K562 (cell line): ENCODE measurements at regions not wholly inside any gene's neighbourhood (a gene's known extent, or its start where the extent isn't known, plus 50 kb on each side); places are given as distances from the start of the nearest gene placed in this dataset.

Experiments used
- ATAC-seq: fragments of 200-7000 bp; cut with Tn5 transposase; 3 replicates; pipeline ENCODE4 v1.9.1; 2020; ENCODE audit warnings: moderate library complexity
- BruUV-seq: library from RNA; stranded (reverse); fragments of 400-500 nt; replicated peaks from 2 replicates; lab custom pipeline; 2021; lab: Mats Ljungman, UMichigan
- CTCF ChIA-PET: fragments of 300-600 bp; formaldehyde crosslinking; extraction: SDS; loops from one replicate; lab custom pipeline; 2021; ENCODE audit warnings: low intra/inter-chr PET ratio; lab: Yijun Ruan, JAX
- POLR2A ChIA-PET: fragments of 300-600, 350-650 bp; sonication (Branson Sonifier 250); formaldehyde crosslinking; extraction: SDS; loops from one replicate; lab custom pipeline; 2021; ENCODE audit warnings: antibody characterized with exemption, inconsistent platforms; lab: Yijun Ruan, JAX
- DNase-seq, 4 experiments: peaks; one replicate each; pipeline versions ENCODE4 v3.0.0 to v3.0.0-alpha.2; 2011 to 2018; ENCODE audit warnings: low spot score in 3 of 4, mixed read lengths in 3 of 4; ENCODE audit errors: extremely low read depth in 1 of 4
- FAIRE-seq: peaks from 2 replicates; lab custom pipeline; 2011; peaks lifted over from hg19 to GRCh38; lab: Jason Lieb, UNC
- H2AFZ ChIP-seq: 2 replicates; pipeline ENCODE4 v1.6.0; 2011; ENCODE audit warnings: low read depth, low read length, control low read depth, inconsistent platforms
- H3K27ac ChIP-seq: fragments of 200-600 bp; 3 replicates; pipeline ENCODE4 v1.8.0; 2011; ENCODE audit warnings: low read depth, mild to moderate bottlenecking, control low read depth, inconsistent platforms, low read length, moderate library complexity, mixed read lengths; ENCODE audit errors: extremely low read depth
- H3K27me3 ChIP-seq, 2 experiments: fragments of 300-600 bp in 1 of 2; 2 replicates in 1 of 2; 3 replicates in 1 of 2; pipeline versions ENCODE4 v1.6.0 to v1.8.0; 2011; ENCODE audit warnings: inconsistent platforms in 2 of 2, low read length in 2 of 2, mild to moderate bottlenecking in 1 of 2, mixed read lengths in 1 of 2, moderate library complexity in 1 of 2; ENCODE audit not compliant: control insufficient read depth in 2 of 2, insufficient read depth in 2 of 2
- H3K36me3 ChIP-seq: fragments of 300-600 bp; 3 replicates; pipeline ENCODE4 v1.8.0; 2011; ENCODE audit warnings: mild to moderate bottlenecking, low read length, inconsistent platforms; ENCODE audit not compliant: control insufficient read depth, insufficient read depth
- H3K4me1 ChIP-seq, 2 experiments: fragments of 200-600 bp in 1 of 2; replicated peaks in 1 of 2; 2 replicates in 1 of 2; 3 replicates in 1 of 2; pipeline versions ENCODE4 v1.5.1 to v1.8.0; 2011; ENCODE audit warnings: inconsistent platforms in 2 of 2, low read length in 2 of 2, mild to moderate bottlenecking in 1 of 2, mixed read lengths in 1 of 2, moderate library complexity in 1 of 2; ENCODE audit not compliant: control insufficient read depth in 2 of 2, insufficient read depth in 2 of 2
- H3K4me2 ChIP-seq: 2 replicates; pipeline ENCODE4 v1.6.1; 2011; ENCODE audit warnings: low read length, control low read depth, inconsistent platforms, mixed read lengths; ENCODE audit not compliant: insufficient read depth
- H3K4me3 ChIP-seq: fragments of 200-600 bp; sonication (generic), shearing (Covaris generic); 2 replicates; pipeline ENCODE4 v1.5.1; 2016; ENCODE audit warnings: control low read depth, inconsistent platforms
- H3K79me2 ChIP-seq: fragments of 200-600 bp; 3 replicates; pipeline ENCODE4 v1.8.0; 2011; ENCODE audit warnings: low read length, inconsistent platforms; ENCODE audit not compliant: control insufficient read depth, insufficient read depth
- H3K9ac ChIP-seq, 2 experiments: 2 replicates each; pipeline versions ENCODE4 v1.6.0 to v1.6.1; 2011; ENCODE audit warnings: low read depth in 2 of 2, low read length in 2 of 2, control low read depth in 1 of 2, inconsistent platforms in 1 of 2, mild to moderate bottlenecking in 1 of 2, mixed read lengths in 1 of 2; ENCODE audit not compliant: insufficient read depth in 1 of 2
- H3K9me1 ChIP-seq: one replicate; pipeline ENCODE4 v1.6.0; 2011; ENCODE audit warnings: inconsistent platforms, mild to moderate bottlenecking, low read length, moderate library complexity; ENCODE audit not compliant: control insufficient read depth, insufficient read depth
- H3K9me3 ChIP-seq: replicated peaks from 2 replicates; pipeline ENCODE4 v1.5.1; 2011; ENCODE audit warnings: low read depth, low read length, inconsistent platforms; ENCODE audit not compliant: control insufficient read depth, insufficient read depth
- H4K20me1 ChIP-seq: replicated peaks from 2 replicates; pipeline ENCODE4 v1.6.1; 2011; ENCODE audit warnings: low read length, inconsistent platforms, mixed read lengths; ENCODE audit not compliant: control insufficient read depth, insufficient read depth
- CHD4 ChIP-seq: fragments of 200-600 bp; sonication (generic); IDR thresholded peaks from 3 replicates; pipeline ENCODE4 v1.6.1; 2012; ENCODE audit warnings: low read depth, mild to moderate bottlenecking, mixed read lengths, low read length, inconsistent platforms; ENCODE audit not compliant: insufficient read depth, insufficient replicate concordance, poor library complexity, severe bottlenecking
- NELFE ChIP-seq: IDR thresholded peaks from 2 replicates; pipeline ENCODE4 v1.6.1; 2011; ENCODE audit warnings: mild to moderate bottlenecking; ENCODE audit not compliant: insufficient read depth, insufficient read length
- SRSF7 ChIP-seq: fragments of 200-400 bp; formaldehyde crosslinking; optimal IDR thresholded peaks from 2 replicates; pipeline ENCODE3; 2017; ENCODE audit warnings: mild to moderate bottlenecking, low read depth, low read length
- YY1 ChIP-seq, 3 experiments: IDR thresholded peaks; 2 replicates each; pipeline ENCODE4 v1.6.1; 2011; ENCODE audit warnings: low read length in 2 of 3, mild to moderate bottlenecking in 2 of 3, moderate library complexity in 2 of 3, borderline replicate concordance in 1 of 3, control low read depth in 1 of 3, low read depth in 1 of 3; ENCODE audit not compliant: insufficient read depth in 3 of 3, insufficient replicate concordance in 2 of 3, control insufficient read depth in 1 of 3, insufficient read length in 1 of 3; ENCODE audit errors: extremely low read depth in 1 of 3
- ZKSCAN3 ChIP-seq: fragments of 250-450 bp; sonication (Bioruptor Pico); IDR thresholded peaks from 2 replicates; pipeline ENCODE4 v1.4.0; 2020
- ZNF212 ChIP-seq: fragments of 450-650 bp; formaldehyde crosslinking; IDR thresholded peaks from 2 replicates; pipeline ENCODE4 v1.4.0; 2020; ENCODE audit warnings: mild to moderate bottlenecking
- ZNF431 ChIP-seq: sonication (generic); formaldehyde crosslinking; IDR thresholded peaks from 2 replicates; pipeline ENCODE4 v1.8.0; 2022; ENCODE audit warnings: mild to moderate bottlenecking, missing genetic modification reagents
- WGBS: fragments of 100-300 bp; shearing (Covaris generic); methylation state at CpG from one replicate; pipeline ENCODE4 v1.1.6; 2016; ENCODE audit warnings: low coverage, mixed read lengths; ENCODE audit not compliant: insufficient coverage; ENCODE audit errors: missing lambda C conversion rate; 5-methylcytosine and 5-hydroxymethylcytosine counted together
- in situ Hi-C: fragments of 300-500 bp; cut with MboI; formaldehyde crosslinking; loops from 4 replicates; pipeline ENCODE4 v1.15.0; 2018; ENCODE audit warnings: inconsistent platforms, mixed read lengths
- intact Hi-C: fragments of 100-400 bp; cut with micrococcal nuclease; formaldehyde crosslinking; loops from 2 replicates; pipeline ENCODE4 v1.14.2; 2022
- TF ChIP-seq, protein P1 (sequence below): fragments of 450-650 bp; IDR thresholded peaks from 2 replicates; pipeline ENCODE4 v1.6.1; 2016; ENCODE audit warnings: mild to moderate bottlenecking
- TF ChIP-seq, protein P2 (sequence below): fragments of 450-650 bp; formaldehyde crosslinking; IDR thresholded peaks from 2 replicates; pipeline ENCODE4 v1.4.0; 2020; ENCODE audit warnings: mild to moderate bottlenecking
- TF ChIP-seq, protein P3 (sequence below), 2 experiments: fragments of 150-350 bp in 1 of 2; IDR thresholded peaks; 2 replicates each; pipeline ENCODE4 v1.6.1; 2012 to 2016; ENCODE audit warnings: low read depth in 2 of 2, low read length in 2 of 2, mild to moderate bottlenecking in 1 of 2, moderate library complexity in 1 of 2

DNA sequence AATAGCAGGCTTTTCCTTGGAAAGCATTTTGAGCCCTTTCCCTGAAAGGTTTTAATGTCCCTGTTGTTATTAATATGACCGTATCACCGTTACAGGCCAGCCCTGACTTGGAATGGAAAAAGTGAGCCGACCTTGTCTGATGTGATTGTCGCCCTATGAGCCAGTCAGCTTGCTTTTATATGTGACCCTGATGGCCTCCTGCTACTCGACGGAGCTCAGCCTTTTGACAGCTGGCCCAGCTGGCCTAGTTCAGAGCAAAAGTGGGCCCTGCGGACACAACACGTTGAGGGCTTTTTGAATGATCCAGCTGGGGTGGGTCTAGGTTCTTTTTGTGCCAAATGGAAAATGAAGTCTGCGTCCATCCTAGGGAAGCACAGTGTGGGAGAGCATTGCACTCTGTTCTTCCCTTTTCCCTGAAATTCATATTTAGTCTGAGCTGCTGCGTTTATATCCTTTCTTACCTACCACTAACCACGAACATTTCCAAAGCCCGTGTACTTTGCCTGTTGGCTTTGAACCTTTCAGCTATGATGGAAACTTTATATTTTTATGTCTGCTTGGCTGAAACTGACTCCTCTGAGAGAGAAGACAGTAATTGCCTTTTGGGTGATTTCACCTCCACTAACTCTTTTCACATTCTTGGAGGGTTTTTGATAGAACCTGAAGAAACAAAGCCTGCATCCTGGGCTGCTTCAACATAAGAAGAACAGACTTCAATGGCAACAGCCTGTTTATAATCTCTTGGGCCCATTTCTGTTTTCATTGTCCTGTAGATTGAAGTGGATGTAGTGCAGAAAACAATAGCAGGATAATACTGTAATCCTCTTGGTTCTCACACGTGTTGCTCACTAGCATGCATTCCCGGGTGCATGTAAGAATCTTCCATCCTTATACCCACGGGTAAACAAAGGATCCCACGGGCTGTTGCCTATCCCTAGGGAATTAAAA is 121.8 kb upstream of the HDGFL1 start:
- no peaks in the 10 kb centered on the region for H3K27me3 ChIP-seq
- WGBS = 4% methylated on average over 16 of the region's 16 CpGs
- TF ChIP-seq NELFE = no peak
- no peak for TF ChIP-seq YY1 (IDR thresholded peaks at IDR 0.05; ENCODE audit: borderline replicate concordance in 1 of 3, control insufficient read depth in 1 of 3, extremely low read depth in 1 of 3, insufficient read depth in 3 of 3, insufficient read length in 1 of 3, insufficient replicate concordance in 2 of 3, low read depth in 1 of 3, low read length in 2 of 3)
- TF ChIP-seq ZNF431 (CRISPR knock-in tag) = no peak
- no peak for TF ChIP-seq SRSF7
- no peak for TF ChIP-seq ZNF212 (CRISPR knock-in tag)
- TF ChIP-seq, protein P1, sequence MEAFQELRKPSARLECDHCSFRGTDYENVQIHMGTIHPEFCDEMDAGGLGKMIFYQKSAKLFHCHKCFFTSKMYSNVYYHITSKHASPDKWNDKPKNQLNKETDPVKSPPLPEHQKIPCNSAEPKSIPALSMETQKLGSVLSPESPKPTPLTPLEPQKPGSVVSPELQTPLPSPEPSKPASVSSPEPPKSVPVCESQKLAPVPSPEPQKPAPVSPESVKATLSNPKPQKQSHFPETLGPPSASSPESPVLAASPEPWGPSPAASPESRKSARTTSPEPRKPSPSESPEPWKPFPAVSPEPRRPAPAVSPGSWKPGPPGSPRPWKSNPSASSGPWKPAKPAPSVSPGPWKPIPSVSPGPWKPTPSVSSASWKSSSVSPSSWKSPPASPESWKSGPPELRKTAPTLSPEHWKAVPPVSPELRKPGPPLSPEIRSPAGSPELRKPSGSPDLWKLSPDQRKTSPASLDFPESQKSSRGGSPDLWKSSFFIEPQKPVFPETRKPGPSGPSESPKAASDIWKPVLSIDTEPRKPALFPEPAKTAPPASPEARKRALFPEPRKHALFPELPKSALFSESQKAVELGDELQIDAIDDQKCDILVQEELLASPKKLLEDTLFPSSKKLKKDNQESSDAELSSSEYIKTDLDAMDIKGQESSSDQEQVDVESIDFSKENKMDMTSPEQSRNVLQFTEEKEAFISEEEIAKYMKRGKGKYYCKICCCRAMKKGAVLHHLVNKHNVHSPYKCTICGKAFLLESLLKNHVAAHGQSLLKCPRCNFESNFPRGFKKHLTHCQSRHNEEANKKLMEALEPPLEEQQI = no peak
- no peak for TF ChIP-seq ZKSCAN3 (CRISPR knock-in tag)
- TF ChIP-seq, protein P2, sequence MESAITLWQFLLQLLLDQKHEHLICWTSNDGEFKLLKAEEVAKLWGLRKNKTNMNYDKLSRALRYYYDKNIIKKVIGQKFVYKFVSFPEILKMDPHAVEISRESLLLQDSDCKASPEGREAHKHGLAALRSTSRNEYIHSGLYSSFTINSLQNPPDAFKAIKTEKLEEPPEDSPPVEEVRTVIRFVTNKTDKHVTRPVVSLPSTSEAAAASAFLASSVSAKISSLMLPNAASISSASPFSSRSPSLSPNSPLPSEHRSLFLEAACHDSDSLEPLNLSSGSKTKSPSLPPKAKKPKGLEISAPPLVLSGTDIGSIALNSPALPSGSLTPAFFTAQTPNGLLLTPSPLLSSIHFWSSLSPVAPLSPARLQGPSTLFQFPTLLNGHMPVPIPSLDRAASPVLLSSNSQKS (CRISPR knock-in tag) = no peak
- TF ChIP-seq CHD4 = no peak
- TF ChIP-seq, protein P3, sequence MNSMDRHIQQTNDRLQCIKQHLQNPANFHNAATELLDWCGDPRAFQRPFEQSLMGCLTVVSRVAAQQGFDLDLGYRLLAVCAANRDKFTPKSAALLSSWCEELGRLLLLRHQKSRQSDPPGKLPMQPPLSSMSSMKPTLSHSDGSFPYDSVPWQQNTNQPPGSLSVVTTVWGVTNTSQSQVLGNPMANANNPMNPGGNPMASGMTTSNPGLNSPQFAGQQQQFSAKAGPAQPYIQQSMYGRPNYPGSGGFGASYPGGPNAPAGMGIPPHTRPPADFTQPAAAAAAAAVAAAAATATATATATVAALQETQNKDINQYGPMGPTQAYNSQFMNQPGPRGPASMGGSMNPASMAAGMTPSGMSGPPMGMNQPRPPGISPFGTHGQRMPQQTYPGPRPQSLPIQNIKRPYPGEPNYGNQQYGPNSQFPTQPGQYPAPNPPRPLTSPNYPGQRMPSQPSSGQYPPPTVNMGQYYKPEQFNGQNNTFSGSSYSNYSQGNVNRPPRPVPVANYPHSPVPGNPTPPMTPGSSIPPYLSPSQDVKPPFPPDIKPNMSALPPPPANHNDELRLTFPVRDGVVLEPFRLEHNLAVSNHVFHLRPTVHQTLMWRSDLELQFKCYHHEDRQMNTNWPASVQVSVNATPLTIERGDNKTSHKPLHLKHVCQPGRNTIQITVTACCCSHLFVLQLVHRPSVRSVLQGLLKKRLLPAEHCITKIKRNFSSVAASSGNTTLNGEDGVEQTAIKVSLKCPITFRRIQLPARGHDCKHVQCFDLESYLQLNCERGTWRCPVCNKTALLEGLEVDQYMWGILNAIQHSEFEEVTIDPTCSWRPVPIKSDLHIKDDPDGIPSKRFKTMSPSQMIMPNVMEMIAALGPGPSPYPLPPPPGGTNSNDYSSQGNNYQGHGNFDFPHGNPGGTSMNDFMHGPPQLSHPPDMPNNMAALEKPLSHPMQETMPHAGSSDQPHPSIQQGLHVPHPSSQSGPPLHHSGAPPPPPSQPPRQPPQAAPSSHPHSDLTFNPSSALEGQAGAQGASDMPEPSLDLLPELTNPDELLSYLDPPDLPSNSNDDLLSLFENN (IDR thresholded peaks at IDR 0.05; ENCODE audit: low read depth in 2 of 2, low read length in 2 of 2) = no peak
- ChIA-PET POLR2A (no interaction called here), CTCF (no interaction called here)
- H4K20me1 ChIP-seq = no peaks in the 10 kb centered on the region
- H3K4me2 ChIP-seq = no peak overlapping the region
- H3K9me1 ChIP-seq = no peaks in the 10 kb centered on the region
- in situ Hi-C loops = no loop called here
- H3K4me3 ChIP-seq = no peak overlapping the region
- no peaks in the 10 kb centered on the region for H3K36me3 ChIP-seq
- H3K4me1 ChIP-seq = no peaks in the 10 kb centered on the region
- no peak overlapping the region for H3K27ac ChIP-seq
- H3K9ac ChIP-seq = no peak overlapping the region
- ATAC-seq = no peak
- intact Hi-C loops = no loop called here
- FAIRE-seq = no peak
- H2AFZ ChIP-seq = no peak overlapping the region
- no peaks in the 10 kb centered on the region for H3K9me3 ChIP-seq
- H3K79me2 ChIP-seq = no peaks in the 10 kb centered on the region
- DNase-seq = no peak
- BruUV-seq = no TSS peak
